HL-60 (cell line): ENCODE measurements at regions not wholly inside any gene's neighbourhood (a gene's known extent, or its start where the extent isn't known, plus 50 kb on each side); places are given as distances from the start of the nearest gene placed in this dataset.

ENCODE experiments used
- POLR2AphosphoS5 ChIP-seq: IDR thresholded peaks from 2 replicates; pipeline ENCODE4 v1.6.1; 2012; ENCODE audit warnings: low read depth
- SPI1 ChIP-seq: IDR thresholded peaks from 2 replicates; pipeline ENCODE4 v1.6.1; 2012; ENCODE audit warnings: low read depth, mild to moderate bottlenecking, borderline replicate concordance
- TF ChIP-seq, protein P1 (sequence below): IDR thresholded peaks from one replicate; pipeline ENCODE4 v1.5.1; 2011; ENCODE audit warnings: low read length, control low read depth, inconsistent platforms; ENCODE audit not compliant: insufficient read depth

DNA sequence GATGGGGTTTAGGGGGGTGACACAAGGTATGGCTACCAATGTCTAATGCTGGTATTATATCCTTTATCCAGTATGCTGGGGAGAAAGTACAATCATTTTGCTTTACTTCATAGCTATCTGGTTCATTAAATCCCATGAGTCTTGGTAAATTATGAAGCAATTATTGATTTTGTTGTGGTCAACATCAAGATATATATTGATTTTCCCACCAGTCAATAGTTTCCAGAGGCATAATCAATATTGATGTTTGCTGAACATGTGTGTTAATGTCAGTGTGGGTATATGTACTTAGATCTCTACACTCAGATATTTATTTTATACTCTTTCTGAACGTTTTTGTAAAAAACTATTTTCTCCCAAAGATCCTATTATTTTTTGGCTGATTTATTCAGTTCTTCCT, 155.5 kb downstream of the BACH1 start:
- TF ChIP-seq, protein P1, sequence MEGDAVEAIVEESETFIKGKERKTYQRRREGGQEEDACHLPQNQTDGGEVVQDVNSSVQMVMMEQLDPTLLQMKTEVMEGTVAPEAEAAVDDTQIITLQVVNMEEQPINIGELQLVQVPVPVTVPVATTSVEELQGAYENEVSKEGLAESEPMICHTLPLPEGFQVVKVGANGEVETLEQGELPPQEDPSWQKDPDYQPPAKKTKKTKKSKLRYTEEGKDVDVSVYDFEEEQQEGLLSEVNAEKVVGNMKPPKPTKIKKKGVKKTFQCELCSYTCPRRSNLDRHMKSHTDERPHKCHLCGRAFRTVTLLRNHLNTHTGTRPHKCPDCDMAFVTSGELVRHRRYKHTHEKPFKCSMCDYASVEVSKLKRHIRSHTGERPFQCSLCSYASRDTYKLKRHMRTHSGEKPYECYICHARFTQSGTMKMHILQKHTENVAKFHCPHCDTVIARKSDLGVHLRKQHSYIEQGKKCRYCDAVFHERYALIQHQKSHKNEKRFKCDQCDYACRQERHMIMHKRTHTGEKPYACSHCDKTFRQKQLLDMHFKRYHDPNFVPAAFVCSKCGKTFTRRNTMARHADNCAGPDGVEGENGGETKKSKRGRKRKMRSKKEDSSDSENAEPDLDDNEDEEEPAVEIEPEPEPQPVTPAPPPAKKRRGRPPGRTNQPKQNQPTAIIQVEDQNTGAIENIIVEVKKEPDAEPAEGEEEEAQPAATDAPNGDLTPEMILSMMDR: no peak
- no peak for TF ChIP-seq POLR2AphosphoS5
- no peak for TF ChIP-seq SPI1
